ENCODE measurements at regions not wholly inside any gene's neighbourhood (a gene's known extent, or its start where the extent isn't known, plus 50 kb on each side); places are given as distances from the start of the nearest gene placed in this dataset.

- no peak for DNase-seq
- Histone ChIP-seq H3K27me3 (no peaks in the 10 kb centered on the region), H3K27ac (no peak overlapping the region), H3K4me1 (peaks cover 0 to 15% of the 10 kb centered on the region in 2 donors), H3K36me3 (no peaks in the 10 kb centered on the region), H3K4me3 (replicated peaks in 1 of 3) (no peak overlapping the region), H3K9me3 (no peaks in the 10 kb centered on the region)
- intact Hi-C loops (cut with DNase I): no loop called here
- TF ChIP-seq POLR2A (IDR thresholded peaks at IDR 0.05) (no peak), CTCF (IDR thresholded peaks at IDR 0.05) (no peak)
- WGBS, 2 donors: 91 to 93% methylated on average over 11 of the region's 11 CpGs
Measured at GRCh38 chr10:118950997-118951637, 78.4 kb upstream of the NANOS1 start.

- no peak for DNase-seq
- TF ChIP-seq CTCF (IDR thresholded peaks at IDR 0.05): no peak
- Histone ChIP-seq H3K36me3 (no peaks in the 10 kb centered on the region), H3K9me3 (no peaks in the 10 kb centered on the region), H3K4me3 (replicated peaks in 1 of 3) (no peak overlapping the region), H3K27ac (no peak overlapping the region), H3K27me3 (no peaks in the 10 kb centered on the region), H3K4me1 (peaks cover 0 to 7% of the 10 kb centered on the region in 2 donors)
- WGBS, 2 donors: 83 to 92% methylated on average over 5 of the region's 5 CpGs
- intact Hi-C loops (cut with DNase I): no loop called here
Measured at GRCh38 chr10:118952493-118953295, 76.8 kb upstream of the NANOS1 start.

- Histone ChIP-seq H3K4me1 (peaks cover 2 to 16% of the 10 kb centered on the region in 2 donors), H3K27ac (no peak overlapping the region), H3K9me3 (no peaks in the 10 kb centered on the region), H3K36me3 (no peaks in the 10 kb centered on the region), H3K27me3 (no peaks in the 10 kb centered on the region), H3K4me3 (replicated peaks in 1 of 3) (no peak overlapping the region)
- DNase-seq: no peak
- intact Hi-C loops (cut with DNase I): no loop called here
- 69 to 88% methylated on average over 3 of the region's 3 CpGs for WGBS, 2 donors
- TF ChIP-seq CTCF (IDR thresholded peaks at IDR 0.05): no peak
- TF ChIP-seq POLR2A (IDR thresholded peaks at IDR 0.05): no peak
Measured at GRCh38 chr10:118953598-118954393, 75.7 kb upstream of the NANOS1 start.

GRCh38 chr10:118955531-118955930 is 74.0 kb upstream of the NANOS1 start:
- intact Hi-C loops (cut with DNase I): no loop called here
- DNase-seq: no peak
- WGBS, 2 donors: 83% methylated on average over 3 of the region's 3 CpGs
- TF ChIP-seq CTCF (IDR thresholded peaks at IDR 0.05) (no peak), POLR2A (IDR thresholded peaks at IDR 0.05) (no peak)
- Histone ChIP-seq H3K4me3 (replicated peaks in 1 of 3) (no peak overlapping the region), H3K9me3 (no peaks in the 10 kb centered on the region), H3K27ac (no peak overlapping the region), H3K4me1 (peaks cover 15 to 30% of the 10 kb centered on the region in 2 donors), H3K36me3 (no peaks in the 10 kb centered on the region), H3K27me3 (no peaks in the 10 kb centered on the region)

Data from thyroid gland (tissue), 4 donors.